H1 (cell line): ENCODE measurements at regions not wholly inside any gene's neighbourhood (a gene's known extent, or its start where the extent isn't known, plus 50 kb on each side); places are given as distances from the start of the nearest gene placed in this dataset.

Source experiments
- CHD2 ChIP-seq: IDR thresholded peaks from 2 replicates; pipeline ENCODE4 v1.6.1; 2012; ENCODE audit warnings: low read length, improper control_type of control experiment
- CHD7 ChIP-seq: fragments of 300-600 bp; sonication (generic); IDR thresholded peaks from 2 replicates; pipeline ENCODE4 v1.7.1; 2012; ENCODE audit warnings: low read length, moderate library complexity, mild to moderate bottlenecking, inconsistent platforms; ENCODE audit not compliant: insufficient replicate concordance
- KDM1A ChIP-seq: fragments of 200-600, 300-600 bp; sonication (generic); IDR thresholded peaks from 2 replicates; pipeline ENCODE4 v1.7.1; 2016; ENCODE audit warnings: mild to moderate bottlenecking, low read length, borderline replicate concordance
- NANOG ChIP-seq: IDR thresholded peaks from 2 replicates; pipeline ENCODE4 v1.6.1; 2011; ENCODE audit warnings: low read length, low read depth, mild to moderate bottlenecking, inconsistent platforms; ENCODE audit not compliant: insufficient read depth, poor library complexity, severe bottlenecking
- SAP30 ChIP-seq: fragments of 300-600 bp; sonication (generic); IDR thresholded peaks from 2 replicates; pipeline ENCODE4 v1.7.1; 2012; ENCODE audit warnings: low read length, moderate library complexity, mild to moderate bottlenecking, inconsistent platforms; ENCODE audit not compliant: insufficient read depth, insufficient replicate concordance
- SIX5 ChIP-seq: IDR thresholded peaks from 2 replicates; pipeline ENCODE4 v1.6.1; 2011; ENCODE audit warnings: mild to moderate bottlenecking, low read depth, low read length
- TF ChIP-seq, protein P1 (sequence below): IDR thresholded peaks from 2 replicates; pipeline ENCODE4 v1.6.1; 2012; ENCODE audit warnings: inconsistent platforms

DNA sequence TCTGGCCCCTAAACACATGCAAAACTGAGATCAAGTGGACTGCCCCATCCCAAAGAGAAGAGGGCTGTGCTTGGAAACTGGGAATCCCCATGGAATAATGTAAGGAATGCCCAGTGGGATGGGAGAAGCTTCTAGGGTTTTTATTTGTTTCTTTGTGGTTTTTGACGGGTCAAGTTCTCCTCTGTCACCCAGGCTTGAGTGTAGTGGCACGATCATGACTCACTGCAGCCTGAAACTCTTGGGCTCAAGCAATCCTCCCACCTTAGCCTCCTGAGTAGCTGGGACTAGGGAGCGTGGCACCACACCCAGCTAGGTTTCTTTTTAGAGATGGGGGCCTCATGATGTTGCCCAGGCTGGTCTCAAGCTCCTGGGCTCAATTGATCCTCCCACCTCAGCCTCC lies 101.7 kb upstream of the ZSWIM2 start (continued):
- no peak for TF ChIP-seq CHD7
- TF ChIP-seq, protein P1, sequence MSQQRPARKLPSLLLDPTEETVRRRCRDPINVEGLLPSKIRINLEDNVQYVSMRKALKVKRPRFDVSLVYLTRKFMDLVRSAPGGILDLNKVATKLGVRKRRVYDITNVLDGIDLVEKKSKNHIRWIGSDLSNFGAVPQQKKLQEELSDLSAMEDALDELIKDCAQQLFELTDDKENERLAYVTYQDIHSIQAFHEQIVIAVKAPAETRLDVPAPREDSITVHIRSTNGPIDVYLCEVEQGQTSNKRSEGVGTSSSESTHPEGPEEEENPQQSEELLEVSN = no peak
- TF ChIP-seq CHD2 = no peak
- no peak for TF ChIP-seq NANOG
- no peak for TF ChIP-seq SAP30
- no peak for TF ChIP-seq KDM1A
- TF ChIP-seq SIX5 = no peak
